ENCODE measurements at regions not wholly inside any gene's neighbourhood (a gene's known extent, or its start where the extent isn't known, plus 50 kb on each side); places are given as distances from the start of the nearest gene placed in this dataset.

GRCh38 chr16:54724346-54724925 lies 206.2 kb upstream of the IRX5 start:
- no peak for DNase-seq (ENCODE audit: low spot score)

- no peak for DNase-seq (ENCODE audit: low spot score)
Observed at GRCh38 chr16:54722210-54722676, 208.4 kb upstream of the IRX5 start.

GRCh38 chr16:54720259-54720658 lies 210.4 kb upstream of the IRX5 start:
- DNase-seq (ENCODE audit: low spot score), result no peak

- no peak for DNase-seq (ENCODE audit: low spot score)
Observed at GRCh38 chr16:54719624-54720023, 211.0 kb upstream of the IRX5 start.

- DNase-seq (ENCODE audit: low spot score), result no peak
Observed at GRCh38 chr16:54718376-54718775, 212.3 kb upstream of the IRX5 start.

GRCh38 chr16:54715011-54715410 lies 215.7 kb upstream of the IRX5 start:
- DNase-seq (ENCODE audit: low spot score), result no peak

GRCh38 chr16:54712866-54713265 lies 217.8 kb upstream of the IRX5 start:
- DNase-seq (ENCODE audit: low spot score), result no peak

GRCh38 chr16:54707813-54708212 lies 222.9 kb upstream of the IRX5 start:
- DNase-seq (ENCODE audit: low spot score), result no peak

GRCh38 chr16:54706406-54706805 lies 224.3 kb upstream of the IRX5 start:
- DNase-seq (ENCODE audit: low spot score), result no peak

GRCh38 chr16:54703339-54703738 lies 227.3 kb upstream of the IRX5 start:
- no peak for DNase-seq (ENCODE audit: low spot score)

- DNase-seq (ENCODE audit: low spot score), result no peak
Observed at GRCh38 chr16:54699656-54700055, 231.0 kb upstream of the IRX5 start.

- DNase-seq (ENCODE audit: low spot score), result no peak
Observed at GRCh38 chr16:54697677-54698076, 233.0 kb upstream of the IRX5 start.

- no peak for DNase-seq (ENCODE audit: low spot score)
Observed at GRCh38 chr16:54696970-54697369, 233.7 kb upstream of the IRX5 start.

- DNase-seq (ENCODE audit: low spot score), result no peak
Observed at GRCh38 chr16:54696522-54696921, 234.1 kb upstream of the IRX5 start.

GRCh38 chr16:54694651-54695050 lies 236.0 kb upstream of the IRX5 start:
- no peak for DNase-seq (ENCODE audit: low spot score)

GRCh38 chr16:54693864-54694263 lies 236.8 kb upstream of the IRX5 start:
- no peak for DNase-seq (ENCODE audit: low spot score)

GRCh38 chr16:54690710-54691109 lies 240.0 kb upstream of the IRX5 start:
- no peak for DNase-seq (ENCODE audit: low spot score)

GRCh38 chr16:54690306-54690705 lies 240.4 kb upstream of the IRX5 start:
- no peak for DNase-seq (ENCODE audit: low spot score)

- DNase-seq (ENCODE audit: low spot score), result no peak
Observed at GRCh38 chr16:54689072-54689865, 241.4 kb upstream of the IRX5 start.

- no peak for DNase-seq (ENCODE audit: low spot score)
Observed at GRCh38 chr16:54688339-54688738, 242.3 kb upstream of the IRX5 start.

- no peak for DNase-seq (ENCODE audit: low spot score)
Observed at GRCh38 chr16:54687043-54687899, 243.4 kb upstream of the IRX5 start.

GRCh38 chr16:54685682-54686081 lies 245.0 kb upstream of the IRX5 start:
- DNase-seq (ENCODE audit: low spot score), result no peak

GRCh38 chr16:54679531-54679930 lies 251.1 kb upstream of the IRX5 start:
- no peak for DNase-seq (ENCODE audit: low spot score)

Measured in LoVo (cell line).